Karpas-422 (cell line): ENCODE measurements at regions not wholly inside any gene's neighbourhood (a gene's known extent, or its start where the extent isn't known, plus 50 kb on each side); places are given as distances from the start of the nearest gene placed in this dataset.

Experiments used
- DNase-seq: peaks from one replicate; pipeline ENCODE4 v3.0.0-alpha.2; 2015
- H2AFZ ChIP-seq: fragments of 200-600 bp; sonication (generic); 2 replicates; pipeline ENCODE4 v1.6.1; 2014; ENCODE audit warnings: antibody characterized with exemption, low read length, mixed read lengths
- H3K27ac ChIP-seq: fragments of 200-600 bp; sonication (generic); 2 replicates; pipeline ENCODE4 v1.5.1; 2014; ENCODE audit warnings: mild to moderate bottlenecking, low read length, moderate library complexity
- H3K27me3 ChIP-seq: fragments of 200-600 bp; sonication (generic); 2 replicates; pipeline ENCODE4 v1.6.1; 2014; ENCODE audit warnings: low read length, mixed read lengths
- H3K36me3 ChIP-seq: fragments of 200-600 bp; sonication (generic); 2 replicates; pipeline ENCODE4 v1.6.1; 2014; ENCODE audit warnings: low read length, mixed read lengths; ENCODE audit not compliant: insufficient read depth
- H3K4me1 ChIP-seq: fragments of 200-600 bp; sonication (generic); 2 replicates; pipeline ENCODE4 v1.6.1; 2014; ENCODE audit warnings: mild to moderate bottlenecking, low read length, mixed read lengths
- H3K4me2 ChIP-seq: fragments of 200-600 bp; sonication (generic); 2 replicates; pipeline ENCODE4 v1.6.1; 2014; ENCODE audit warnings: low read length, low read depth, mild to moderate bottlenecking; ENCODE audit not compliant: poor library complexity, severe bottlenecking
- H3K4me3 ChIP-seq: fragments of 200-600 bp; sonication (generic); 2 replicates; pipeline ENCODE4 v1.5.1; 2014; ENCODE audit warnings: mild to moderate bottlenecking, antibody characterized with exemption, low read length, mixed read lengths
- H3K79me2 ChIP-seq: fragments of 200-600 bp; sonication (generic); 2 replicates; pipeline ENCODE4 v1.6.1; 2014; ENCODE audit warnings: mild to moderate bottlenecking, low read length, mixed read lengths
- H3K9ac ChIP-seq: fragments of 200-600 bp; sonication (generic); 2 replicates; pipeline ENCODE4 v1.6.0; 2014; ENCODE audit warnings: low read length
- H3K9me2 ChIP-seq: fragments of 200-600 bp; sonication (generic), shearing (Covaris generic); replicated peaks from 2 replicates; pipeline ENCODE4 v1.6.0; 2014; ENCODE audit warnings: mild to moderate bottlenecking, low read length, moderate library complexity; ENCODE audit not compliant: insufficient read depth
- H3K9me3 ChIP-seq: fragments of 300-700, 200-600 bp; sonication (generic); 2 replicates; pipeline ENCODE4 v1.6.1; 2014; ENCODE audit warnings: low read length, mixed read lengths
- H4K20me1 ChIP-seq: fragments of 200-600 bp; sonication (generic); 2 replicates; pipeline ENCODE4 v1.6.1; 2014; ENCODE audit warnings: mild to moderate bottlenecking, antibody characterized with exemption, low read length, low read depth; ENCODE audit not compliant: insufficient read depth

DNA sequence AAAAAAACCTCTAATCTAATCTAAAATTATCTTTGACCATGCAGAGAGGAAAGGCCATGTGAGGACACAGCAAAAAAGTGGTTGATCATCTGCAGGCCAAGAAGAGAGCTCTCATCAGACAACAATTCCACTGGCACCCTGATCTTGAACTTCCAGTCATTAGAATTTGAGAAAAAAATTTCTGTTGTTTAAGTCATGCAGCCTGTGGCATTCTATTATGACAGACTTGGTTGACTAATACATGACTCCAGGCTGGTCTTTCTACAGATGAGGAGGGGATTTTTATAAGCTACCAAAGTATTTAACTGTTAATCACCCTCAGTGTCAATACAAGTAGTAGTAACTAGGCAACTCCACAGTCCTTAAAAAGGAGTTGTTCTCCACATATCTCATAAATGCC is 358.5 kb upstream of the RGMB start:
- H2AFZ ChIP-seq = no peak overlapping the region
- H3K4me2 ChIP-seq = no peak overlapping the region
- H3K4me3 ChIP-seq = no peak overlapping the region
- no peak for DNase-seq
- H3K79me2 ChIP-seq = no peaks in the 10 kb centered on the region
- no peaks in the 10 kb centered on the region for H3K27me3 ChIP-seq
- no peak overlapping the region for H3K27ac ChIP-seq
- no peaks in the 10 kb centered on the region for H4K20me1 ChIP-seq
- H3K9me2 ChIP-seq = no peaks in the 10 kb centered on the region
- H3K9me3 ChIP-seq = no peaks in the 10 kb centered on the region
- H3K36me3 ChIP-seq = no peaks in the 10 kb centered on the region
- no peaks in the 10 kb centered on the region for H3K4me1 ChIP-seq
- no peak overlapping the region for H3K9ac ChIP-seq

DNA sequence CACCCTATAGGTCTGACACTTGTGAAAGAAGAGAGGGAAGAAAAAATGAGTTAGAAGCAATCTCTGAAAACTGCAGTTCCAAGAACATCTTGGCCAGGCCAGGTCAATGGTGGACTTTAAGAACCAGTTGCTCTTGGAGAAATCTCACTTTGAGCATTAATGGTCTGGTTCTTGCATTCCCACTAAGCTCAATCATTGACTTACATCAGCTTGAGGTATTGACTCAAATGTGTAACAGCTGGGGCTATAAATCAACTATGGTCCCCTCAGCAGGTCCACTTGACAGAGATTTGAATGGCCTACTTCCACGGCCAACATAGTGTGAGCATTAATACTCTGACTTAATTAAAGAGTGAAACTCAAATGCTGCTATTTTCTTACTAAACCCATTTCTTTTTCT is 357.8 kb upstream of the RGMB start:
- Histone ChIP-seq H2AFZ (no peak overlapping the region), H3K4me2 (no peak overlapping the region), H3K9me2 (no peaks in the 10 kb centered on the region), H3K27me3 (no peaks in the 10 kb centered on the region), H3K9me3 (no peaks in the 10 kb centered on the region), H3K36me3 (no peaks in the 10 kb centered on the region), H3K79me2 (no peaks in the 10 kb centered on the region), H3K4me1 (no peaks in the 10 kb centered on the region), H3K27ac (no peak overlapping the region), H4K20me1 (no peaks in the 10 kb centered on the region), H3K4me3 (no peak overlapping the region), H3K9ac (no peak overlapping the region)
- no peak for DNase-seq

- no peaks in the 10 kb centered on the region for H4K20me1 ChIP-seq
- no peaks in the 10 kb centered on the region for H3K36me3 ChIP-seq
- H3K27ac ChIP-seq = no peak overlapping the region
- no peak overlapping the region for H3K4me2 ChIP-seq
- H3K27me3 ChIP-seq = no peaks in the 10 kb centered on the region
- DNase-seq = no peak
- H3K9me3 ChIP-seq = no peaks in the 10 kb centered on the region
- H3K9ac ChIP-seq = no peak overlapping the region
- no peak overlapping the region for H2AFZ ChIP-seq
- no peaks in the 10 kb centered on the region for H3K79me2 ChIP-seq
- no peaks in the 10 kb centered on the region for H3K4me1 ChIP-seq
- H3K4me3 ChIP-seq = no peak overlapping the region
- H3K9me2 ChIP-seq = no peaks in the 10 kb centered on the region
Measured at GRCh38 chr5:98416541-98416940, 356.9 kb upstream of the RGMB start.

DNA sequence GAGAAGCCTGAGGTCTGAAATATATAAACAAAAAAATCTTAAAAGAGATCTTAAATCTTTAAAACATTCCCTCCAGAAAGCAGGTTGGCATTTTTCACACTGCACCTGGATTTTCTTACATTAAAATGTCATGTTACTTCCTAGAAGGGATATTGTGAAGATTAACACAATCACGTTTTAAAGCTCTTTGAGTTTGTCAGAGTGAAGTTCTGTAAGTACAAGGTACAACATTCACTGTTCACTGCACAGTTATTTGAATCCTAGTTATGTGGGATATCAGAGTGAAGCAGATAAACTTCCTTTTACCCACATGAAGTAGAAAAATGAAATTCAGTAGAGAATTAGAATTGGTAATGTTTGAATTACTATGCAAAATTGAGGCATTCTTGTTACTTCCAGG is 353.6 kb upstream of the RGMB start:
- Histone ChIP-seq H4K20me1 (no peaks in the 10 kb centered on the region), H2AFZ (no peak overlapping the region), H3K36me3 (no peaks in the 10 kb centered on the region), H3K9ac (no peak overlapping the region), H3K27ac (no peak overlapping the region), H3K9me3 (no peaks in the 10 kb centered on the region), H3K79me2 (no peaks in the 10 kb centered on the region), H3K27me3 (no peaks in the 10 kb centered on the region), H3K9me2 (no peaks in the 10 kb centered on the region), H3K4me1 (no peaks in the 10 kb centered on the region), H3K4me2 (no peak overlapping the region), H3K4me3 (no peak overlapping the region)
- DNase-seq = no peak

DNA sequence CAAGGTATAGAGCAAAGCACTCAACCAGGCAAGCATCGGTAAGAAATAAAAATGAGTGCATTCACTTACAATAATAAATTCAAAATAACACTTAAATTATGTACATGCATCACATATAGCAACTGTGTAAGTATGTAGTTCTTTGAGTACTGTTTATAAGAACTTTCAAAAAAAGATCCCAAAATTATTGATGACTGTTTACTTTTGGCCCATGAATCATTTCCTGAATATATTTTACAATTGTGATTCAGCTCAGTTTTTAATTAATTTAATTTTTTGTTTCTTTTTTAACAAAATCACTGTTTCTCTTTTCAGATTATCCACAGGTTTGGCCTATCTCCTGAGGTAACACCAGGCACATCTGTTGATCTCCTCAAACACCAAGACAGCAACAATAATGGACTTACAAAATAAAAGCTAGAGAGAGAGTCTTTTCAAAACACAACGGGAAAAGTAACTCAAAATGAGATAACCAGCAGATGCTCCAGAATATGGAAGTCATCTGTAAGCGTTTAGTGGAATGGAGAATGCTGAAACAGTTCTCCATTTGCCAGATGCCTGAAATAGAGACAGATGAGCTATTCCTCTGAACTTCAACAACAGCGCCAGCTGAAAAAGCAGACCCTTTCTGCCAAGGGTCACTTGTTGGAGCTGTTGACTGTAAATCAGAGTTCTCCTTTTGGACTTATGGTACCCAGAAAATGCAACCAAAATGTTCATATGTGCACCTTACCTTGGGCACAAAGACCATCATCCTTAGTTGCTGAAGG is 348.6 kb upstream of the RGMB start:
- Histone ChIP-seq H3K27ac (no peak overlapping the region), H3K9ac (no peak overlapping the region), H4K20me1 (no peaks in the 10 kb centered on the region), H3K9me3 (no peaks in the 10 kb centered on the region), H3K4me2 (no peak overlapping the region), H3K36me3 (no peaks in the 10 kb centered on the region), H3K27me3 (no peaks in the 10 kb centered on the region), H3K4me3 (no peak overlapping the region), H2AFZ (no peak overlapping the region), H3K79me2 (no peaks in the 10 kb centered on the region), H3K9me2 (no peaks in the 10 kb centered on the region), H3K4me1 (no peaks in the 10 kb centered on the region)
- no peak for DNase-seq

DNA sequence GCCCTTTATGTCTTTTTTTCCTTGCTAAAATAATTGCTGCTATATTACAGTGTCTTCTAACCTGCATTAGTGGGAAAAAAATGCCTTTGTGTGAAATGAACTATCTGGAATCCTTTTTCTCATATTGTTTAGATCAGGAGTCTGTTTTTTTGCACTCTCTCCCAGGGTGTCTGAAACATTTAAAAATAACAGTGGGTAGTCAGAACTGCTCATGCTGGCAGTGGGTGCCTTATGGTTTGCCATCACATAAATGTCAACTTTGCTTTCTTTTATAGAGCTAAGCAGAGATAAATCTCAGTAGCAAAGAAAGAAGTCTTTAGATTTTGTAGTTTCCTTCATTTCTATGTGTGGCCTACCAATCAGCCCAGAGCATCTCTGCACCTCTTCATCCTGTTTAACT is 347.8 kb upstream of the RGMB start:
- Histone ChIP-seq H3K4me1 (no peaks in the 10 kb centered on the region), H3K79me2 (no peaks in the 10 kb centered on the region), H3K36me3 (no peaks in the 10 kb centered on the region), H3K27me3 (no peaks in the 10 kb centered on the region), H4K20me1 (no peaks in the 10 kb centered on the region), H3K4me3 (no peak overlapping the region), H3K9ac (no peak overlapping the region), H2AFZ (no peak overlapping the region), H3K4me2 (no peak overlapping the region), H3K9me3 (no peaks in the 10 kb centered on the region), H3K9me2 (no peaks in the 10 kb centered on the region), H3K27ac (no peak overlapping the region)
- DNase-seq = no peak

DNA sequence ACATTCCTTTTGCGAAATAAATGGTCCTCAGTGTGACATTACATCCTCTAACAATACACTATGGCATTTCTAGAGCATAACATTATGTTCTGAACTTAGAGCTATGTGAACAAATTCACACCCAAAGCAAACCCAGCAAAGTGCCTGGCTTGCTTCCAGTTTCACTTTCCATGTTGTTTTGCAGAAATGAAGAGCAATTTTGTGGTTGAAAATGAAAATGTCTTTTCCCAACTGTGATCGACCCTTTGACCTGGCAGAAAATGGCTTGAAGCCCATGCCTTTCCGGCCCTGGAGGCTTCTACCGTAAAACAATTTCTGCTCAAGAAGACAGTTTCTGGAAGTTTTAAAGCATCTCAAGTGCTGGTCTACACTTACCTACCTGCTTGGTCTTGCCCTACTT is 344.7 kb upstream of the RGMB start:
- H3K9me3 ChIP-seq = no peaks in the 10 kb centered on the region
- no peak overlapping the region for H3K9ac ChIP-seq
- no peak overlapping the region for H3K27ac ChIP-seq
- no peak overlapping the region for H3K4me3 ChIP-seq
- H4K20me1 ChIP-seq = no peaks in the 10 kb centered on the region
- no peaks in the 10 kb centered on the region for H3K79me2 ChIP-seq
- H3K9me2 ChIP-seq = no peaks in the 10 kb centered on the region
- no peak overlapping the region for H3K4me2 ChIP-seq
- no peaks in the 10 kb centered on the region for H3K36me3 ChIP-seq
- no peak overlapping the region for H2AFZ ChIP-seq
- DNase-seq = no peak
- no peaks in the 10 kb centered on the region for H3K27me3 ChIP-seq
- no peaks in the 10 kb centered on the region for H3K4me1 ChIP-seq

DNA sequence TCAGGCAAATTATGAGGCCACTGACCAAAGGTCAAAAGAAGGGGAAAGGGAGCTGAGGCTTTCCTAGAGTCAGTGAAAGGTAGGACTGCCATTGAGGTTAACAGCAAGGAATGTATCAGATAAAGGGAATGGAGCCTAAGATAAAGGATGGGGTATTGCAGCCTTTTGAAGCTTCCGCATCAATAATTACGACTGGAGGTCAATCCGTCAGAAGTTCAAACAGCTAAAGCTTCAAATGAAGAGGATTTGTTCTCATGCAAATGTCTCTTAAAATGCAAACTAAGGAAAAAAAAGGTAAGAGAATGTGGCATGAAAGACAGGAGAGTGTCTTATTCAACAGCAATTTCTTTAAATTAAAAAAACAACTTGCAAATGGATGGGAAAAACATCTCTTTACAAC is 341.1 kb upstream of the RGMB start:
- Histone ChIP-seq H3K4me1 (no peaks in the 10 kb centered on the region), H3K9ac (no peak overlapping the region), H3K79me2 (no peaks in the 10 kb centered on the region), H3K4me3 (no peak overlapping the region), H3K9me3 (no peaks in the 10 kb centered on the region), H3K27ac (no peak overlapping the region), H3K36me3 (no peaks in the 10 kb centered on the region), H2AFZ (no peak overlapping the region), H4K20me1 (no peaks in the 10 kb centered on the region), H3K4me2 (no peak overlapping the region), H3K27me3 (no peaks in the 10 kb centered on the region), H3K9me2 (no peaks in the 10 kb centered on the region)
- DNase-seq = no peak
